GM12878 (cell line): ENCODE measurements at regions not wholly inside any gene's neighbourhood (a gene's known extent, or its start where the extent isn't known, plus 50 kb on each side); places are given as distances from the start of the nearest gene placed in this dataset.

Source experiments
- ATAC-seq: fragments of 200-7000 bp; cut with Tn5 transposase; 3 replicates; pipeline ENCODE4 v1.9.1; 2020; ENCODE audit warnings: mild to moderate bottlenecking, moderate library complexity
- BruUV-seq: library from RNA; stranded (reverse); fragments of 400-500 nt; replicated peaks from 2 replicates; lab custom pipeline; 2021; lab: Mats Ljungman, UMichigan
- CTCF ChIA-PET: fragments of 300-600 bp; sonication (Branson Sonifier 250); formaldehyde crosslinking; extraction: SDS; loops from one replicate; lab custom pipeline; 2021; ENCODE audit warnings: inconsistent platforms; lab: Yijun Ruan, JAX
- POLR2A ChIA-PET: fragments of 350-600 bp; formaldehyde crosslinking; extraction: SDS; loops from one replicate; lab custom pipeline; 2021; ENCODE audit warnings: inconsistent platforms; lab: Charles Lee
- RAD21 ChIA-PET: fragments of 300-600 bp; sonication (Branson Sonifier 250); formaldehyde crosslinking; loops from one replicate; lab custom pipeline; 2023; ENCODE audit warnings: antibody characterized with exemption; ENCODE audit not compliant: unreplicated experiment; lab: Charles Lee
- SMC1A ChIA-PET: fragments of 300-600 bp; sonication (Branson Sonifier 250); formaldehyde crosslinking; loops from one replicate; lab custom pipeline; 2023; ENCODE audit not compliant: unreplicated experiment, uncharacterized antibody; lab: Charles Lee
- DNase-seq: peaks from one replicate; pipeline ENCODE4 v3.0.0-alpha.2; 2011; ENCODE audit warnings: low read depth, low spot score
- FAIRE-seq: peaks from 3 replicates; lab custom pipeline; 2011; peaks lifted over from hg19 to GRCh38; lab: Jason Lieb, UNC
- H2AFZ ChIP-seq: 2 replicates; pipeline ENCODE4 v1.6.0; 2011; ENCODE audit warnings: low read depth, low read length, control low read depth; ENCODE audit not compliant: control insufficient read depth
- H3K27ac ChIP-seq: 2 replicates; pipeline ENCODE4 v1.5.1; 2011; ENCODE audit warnings: control low read depth; ENCODE audit not compliant: control insufficient read depth, insufficient read depth
- H3K27me3 ChIP-seq, 2 experiments: replicated peaks in 1 of 2; 2 replicates each; pipeline versions ENCODE4 v1.6.0 to v1.6.1; 2011; ENCODE audit warnings: low read length in 1 of 2; ENCODE audit not compliant: control insufficient read depth in 2 of 2, insufficient read depth in 2 of 2
- H3K36me3 ChIP-seq, 2 experiments: 2 replicates each; pipeline ENCODE4 v1.5.1; 2011; ENCODE audit warnings: low read length in 1 of 2; ENCODE audit not compliant: control insufficient read depth in 2 of 2, insufficient read depth in 2 of 2
- H3K4me1 ChIP-seq: 2 replicates; pipeline ENCODE4 v1.6.1; 2011; ENCODE audit warnings: mild to moderate bottlenecking, low read length, moderate library complexity, mixed read lengths; ENCODE audit not compliant: control insufficient read depth, insufficient read depth
- H3K4me2 ChIP-seq: 2 replicates; pipeline ENCODE4 v1.6.0; 2011; ENCODE audit warnings: control low read depth; ENCODE audit not compliant: control insufficient read depth, insufficient read depth
- H3K4me3 ChIP-seq: fragments of 200-600 bp; sonication (generic); 2 replicates; pipeline ENCODE4 v1.5.1; 2016
- H3K79me2 ChIP-seq: 2 replicates; pipeline ENCODE4 v1.6.0; 2011; ENCODE audit warnings: low read length; ENCODE audit not compliant: control insufficient read depth, insufficient read depth
- H3K9ac ChIP-seq: 2 replicates; pipeline ENCODE4 v1.8.0; 2011; ENCODE audit warnings: low read length, control low read depth, mixed read lengths; ENCODE audit not compliant: control insufficient read depth, insufficient read depth
- H3K9me3 ChIP-seq: replicated peaks from 3 replicates; pipeline ENCODE4 v1.5.1; 2011; ENCODE audit warnings: mild to moderate bottlenecking, low read length; ENCODE audit not compliant: control insufficient read depth, insufficient read depth
- H4K20me1 ChIP-seq: 2 replicates; pipeline ENCODE4 v1.6.0; 2011; ENCODE audit not compliant: control insufficient read depth, insufficient read depth
- ASH2L ChIP-seq: fragments of 300-600, 200-600 bp; sonication (generic); IDR thresholded peaks from 2 replicates; pipeline ENCODE4 v1.6.1; 2017; ENCODE audit warnings: low read depth, mild to moderate bottlenecking, borderline replicate concordance
- CHD4 ChIP-seq: fragments of 200-600 bp; sonication (generic); IDR thresholded peaks from 2 replicates; pipeline ENCODE4 v1.6.1; 2016; ENCODE audit warnings: mild to moderate bottlenecking
- EP300 ChIP-seq, 2 experiments: fragments of 150-350 bp in 1 of 2; IDR thresholded peaks; 2 replicates each; pipeline ENCODE4 v1.6.1; 2011 to 2012; ENCODE audit warnings: low read depth in 2 of 2, low read length in 2 of 2, borderline replicate concordance in 1 of 2, improper control_type of control experiment in 1 of 2, inconsistent platforms in 1 of 2; ENCODE audit not compliant: control insufficient read depth in 1 of 2
- FOXK2 ChIP-seq: fragments of 450-650 bp; IDR thresholded peaks from 2 replicates; pipeline ENCODE4 v1.6.1; 2017; ENCODE audit warnings: mild to moderate bottlenecking, moderate library complexity
- GABPA ChIP-seq: IDR thresholded peaks from 2 replicates; pipeline ENCODE4 v1.6.1; 2014; ENCODE audit warnings: antibody characterized with exemption, low read depth, mild to moderate bottlenecking, inconsistent platforms
- MTA3 ChIP-seq: IDR thresholded peaks from 2 replicates; pipeline ENCODE4 v1.6.1; 2012; ENCODE audit warnings: low read length, inconsistent platforms, borderline replicate concordance
- MXI1 ChIP-seq: fragments of 150-350 bp; IDR thresholded peaks from 2 replicates; pipeline ENCODE4 v1.6.1; 2011; ENCODE audit warnings: low read depth, mild to moderate bottlenecking, inconsistent platforms, low read length, improper control_type of control experiment
- NFYA ChIP-seq: IDR thresholded peaks from 2 replicates; pipeline ENCODE4 v1.6.1; 2011; ENCODE audit warnings: low read depth, mild to moderate bottlenecking, low read length, improper control_type of control experiment, borderline replicate concordance
- SIN3A ChIP-seq: IDR thresholded peaks from 2 replicates; pipeline ENCODE4 v1.6.1; 2012; ENCODE audit warnings: low read depth, low read length, improper control_type of control experiment
- SMAD1 ChIP-seq: fragments of 450-650 bp; IDR thresholded peaks from 2 replicates; pipeline ENCODE4 v1.6.1; 2018; ENCODE audit warnings: mild to moderate bottlenecking, low read depth; ENCODE audit not compliant: partially characterized antibody
- SMAD5 ChIP-seq: IDR thresholded peaks from 2 replicates; pipeline ENCODE4 v1.6.1; 2016; ENCODE audit warnings: antibody characterized with exemption, low read depth
- TBL1XR1 ChIP-seq: IDR thresholded peaks from 2 replicates; pipeline ENCODE4 v1.6.1; 2012; ENCODE audit warnings: low read depth, low read length, improper control_type of control experiment
- YY1 ChIP-seq: IDR thresholded peaks from 2 replicates; pipeline ENCODE4 v1.6.1; 2011; ENCODE audit warnings: low read depth, mild to moderate bottlenecking, low read length
- ZNF217 ChIP-seq: fragments of 450-650 bp; IDR thresholded peaks from 2 replicates; pipeline ENCODE4 v1.6.1; 2017; ENCODE audit warnings: antibody characterized with exemption, mild to moderate bottlenecking
- ZNF622 ChIP-seq: fragments of 450-650 bp; IDR thresholded peaks from 2 replicates; pipeline ENCODE4 v1.6.1; 2017; ENCODE audit warnings: mild to moderate bottlenecking, inconsistent platforms
- in situ Hi-C: fragments of 300-500 bp; cut with MboI; formaldehyde crosslinking; loops from 9 replicates; pipeline ENCODE4 v1.14.3; 2018; ENCODE audit warnings: mixed read lengths
- intact Hi-C: fragments of 100-400 bp; cut with micrococcal nuclease; formaldehyde crosslinking; loops from one replicate; pipeline ENCODE4 v1.14.2; 2022; ENCODE audit not compliant: unreplicated experiment
- TF ChIP-seq, protein P1 (sequence below): IDR thresholded peaks from 2 replicates; pipeline ENCODE4 v1.6.1; 2011; ENCODE audit warnings: mild to moderate bottlenecking, low read depth, low read length, moderate library complexity; ENCODE audit not compliant: insufficient replicate concordance
- TF ChIP-seq, protein P2 (sequence below): fragments of 450-650 bp; IDR thresholded peaks from 2 replicates; pipeline ENCODE4 v1.6.1; 2016; ENCODE audit warnings: mild to moderate bottlenecking

DNA sequence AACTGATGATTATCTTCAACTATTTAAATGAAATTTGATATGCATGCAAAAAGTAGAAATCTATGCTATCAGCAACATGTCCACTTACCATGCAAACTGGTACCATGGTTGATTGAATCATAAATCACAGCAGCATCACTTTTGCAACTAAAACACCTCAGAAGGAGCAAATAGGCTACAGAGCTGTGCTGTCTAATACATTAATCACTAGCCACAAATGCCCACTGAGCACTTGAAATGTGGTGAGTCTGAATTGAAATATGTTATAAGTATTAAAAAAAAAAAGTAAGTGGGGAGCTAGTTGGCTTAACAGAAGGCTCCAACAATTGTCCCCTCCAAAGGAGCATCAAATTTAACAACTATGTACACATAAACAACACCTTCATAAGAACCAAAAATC lies 112.5 kb downstream of the FAM114A2 start:
- no peaks in the 10 kb centered on the region for H3K36me3 ChIP-seq
- DNase-seq (no peak), ATAC-seq (no peak)
- ChIA-PET POLR2A (no interaction called here), SMC1A (interaction anchor here (0.9 kb wide), 1 partner anchor 19 kb away, joined by 3 read pairs; no protein-coding TSS in a partner anchor)
- no peak overlapping the region for H3K27ac ChIP-seq
- H3K9ac ChIP-seq: no peak overlapping the region
- intact Hi-C loops: no loop called here
- no peaks in the 10 kb centered on the region for H4K20me1 ChIP-seq
- H3K4me1 ChIP-seq: no peaks in the 10 kb centered on the region
- no peak overlapping the region for H2AFZ ChIP-seq
- in situ Hi-C loops: no loop called here
- TF ChIP-seq NFYA (no peak), ZNF622 (no peak), MXI1 (no peak), EP300 (IDR thresholded peaks at IDR 0.05; ENCODE audit: borderline replicate concordance in 1 of 2, control insufficient read depth in 1 of 2, low read depth in 2 of 2, low read length in 2 of 2) (no peak), SMAD5 (no peak), FOXK2 (no peak), MTA3 (no peak), ASH2L (no peak), GABPA (no peak), ZNF217 (no peak), CHD4 (no peak), TBL1XR1 (no peak), YY1 (no peak), SMAD1 (no peak), SIN3A (no peak)
- TF ChIP-seq, protein P1, sequence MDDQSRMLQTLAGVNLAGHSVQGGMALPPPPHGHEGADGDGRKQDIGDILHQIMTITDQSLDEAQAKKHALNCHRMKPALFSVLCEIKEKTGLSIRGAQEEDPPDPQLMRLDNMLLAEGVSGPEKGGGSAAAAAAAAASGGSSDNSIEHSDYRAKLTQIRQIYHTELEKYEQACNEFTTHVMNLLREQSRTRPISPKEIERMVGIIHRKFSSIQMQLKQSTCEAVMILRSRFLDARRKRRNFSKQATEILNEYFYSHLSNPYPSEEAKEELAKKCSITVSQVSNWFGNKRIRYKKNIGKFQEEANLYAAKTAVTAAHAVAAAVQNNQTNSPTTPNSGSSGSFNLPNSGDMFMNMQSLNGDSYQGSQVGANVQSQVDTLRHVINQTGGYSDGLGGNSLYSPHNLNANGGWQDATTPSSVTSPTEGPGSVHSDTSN: no peak
- TF ChIP-seq, protein P2, sequence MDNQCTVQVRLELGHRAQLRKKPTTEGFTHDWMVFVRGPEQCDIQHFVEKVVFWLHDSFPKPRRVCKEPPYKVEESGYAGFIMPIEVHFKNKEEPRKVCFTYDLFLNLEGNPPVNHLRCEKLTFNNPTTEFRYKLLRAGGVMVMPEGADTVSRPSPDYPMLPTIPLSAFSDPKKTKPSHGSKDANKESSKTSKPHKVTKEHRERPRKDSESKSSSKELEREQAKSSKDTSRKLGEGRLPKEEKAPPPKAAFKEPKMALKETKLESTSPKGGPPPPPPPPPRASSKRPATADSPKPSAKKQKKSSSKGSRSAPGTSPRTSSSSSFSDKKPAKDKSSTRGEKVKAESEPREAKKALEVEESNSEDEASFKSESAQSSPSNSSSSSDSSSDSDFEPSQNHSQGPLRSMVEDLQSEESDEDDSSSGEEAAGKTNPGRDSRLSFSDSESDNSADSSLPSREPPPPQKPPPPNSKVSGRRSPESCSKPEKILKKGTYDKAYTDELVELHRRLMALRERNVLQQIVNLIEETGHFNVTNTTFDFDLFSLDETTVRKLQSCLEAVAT: no peak
- TF ChIP-seq, all 136 proteins: peak for 0
- CTCF ChIA-PET: interaction anchor here (1.5 kb wide), 1 partner anchor 8 kb away, joined by 3 read pairs; no protein-coding TSS in a partner anchor
- Histone ChIP-seq H3K9me3 (no peaks in the 10 kb centered on the region), H3K27me3 (no peaks in the 10 kb centered on the region; a peak in 1 of 4 replicates), H3K4me2 (no peak overlapping the region), H3K79me2 (no peaks in the 10 kb centered on the region), H3K4me3 (no peak overlapping the region)
- RAD21 ChIA-PET: no interaction called here
- no peak for FAIRE-seq
- BruUV-seq: no TSS peak
